ENCODE measurements at regions not wholly inside any gene's neighbourhood (a gene's known extent, or its start where the extent isn't known, plus 50 kb on each side); places are given as distances from the start of the nearest gene placed in this dataset.

- TF ChIP-seq CTCF (IDR thresholded peaks at IDR 0.05) (no peak), POLR2A (IDR thresholded peaks at IDR 0.05) (no peak)
Measured at GRCh38 chr11:115585361-115586024, 81.3 kb upstream of the CADM1 start.

GRCh38 chr11:115581871-115582639 lies 77.8 kb upstream of the CADM1 start:
- 66 to 74% methylated on average over 18 to 20 of the region's 20 CpGs for WGBS, 2 donors
- TF ChIP-seq CTCF (IDR thresholded peaks at IDR 0.05) (peak in 1 of 6 experiments; percentile 19), POLR2A (IDR thresholded peaks at IDR 0.05) (no peak)
- Histone ChIP-seq H3K4me1 (peaks cover 0 to 17% (median 0%) of the 10 kb centered on the region in 3 donors), H3K4me3 (no peak overlapping the region), H3K27ac (no peak overlapping the region), H3K27me3 (no peaks in the 10 kb centered on the region), H3K9me3 (peaks cover 0 to under 1% (median 0%) of the 10 kb centered on the region in 3 donors), H3K36me3 (no peaks in the 10 kb centered on the region)
- no peak for DNase-seq
- intact Hi-C loops (cut with DNase I): no loop called here

More at GRCh38 chr11:115585361-115586024, 81.3 kb upstream of the CADM1 start:
- Histone ChIP-seq H3K36me3 (no peaks in the 10 kb centered on the region), H3K27me3 (no peaks in the 10 kb centered on the region), H3K4me1 (peaks cover 0 to 17% (median 0%) of the 10 kb centered on the region in 3 donors), H3K9me3 (peaks cover 0 to 16% (median 0%) of the 10 kb centered on the region in 3 donors), H3K27ac (no peak overlapping the region), H3K4me3 (no peak overlapping the region)
- intact Hi-C loops (cut with DNase I): no loop called here
- WGBS, 2 donors: 74 to 91% methylated on average over 11 of the region's 11 CpGs
- no peak for DNase-seq

- Histone ChIP-seq H3K27ac (no peak overlapping the region), H3K36me3 (no peaks in the 10 kb centered on the region), H3K4me3 (no peak overlapping the region), H3K27me3 (no peaks in the 10 kb centered on the region), H3K4me1 (peaks cover 0 to 17% (median 0%) of the 10 kb centered on the region in 3 donors), H3K9me3 (no peaks in the 10 kb centered on the region)
- WGBS, 2 donors: 46 to 61% methylated on average over 6 to 7 of the region's 7 CpGs
- DNase-seq: no peak
- TF ChIP-seq POLR2A (IDR thresholded peaks at IDR 0.05): no peak
- intact Hi-C loops (cut with DNase I): no loop called here
Measured at GRCh38 chr11:115580927-115581680, 76.9 kb upstream of the CADM1 start.

GRCh38 chr11:115580416-115580815 lies 76.2 kb upstream of the CADM1 start:
- no peaks in the 10 kb centered on the region for H3K27me3 ChIP-seq
- H3K9me3 ChIP-seq: no peaks in the 10 kb centered on the region
- no peak overlapping the region for H3K27ac ChIP-seq
- H3K4me1 ChIP-seq: peaks cover 0 to 17% (median 0%) of the 10 kb centered on the region in 3 donors
- no peak for DNase-seq
- H3K4me3 ChIP-seq: no peak overlapping the region
- 86 to 92% methylated on average over 2 to 3 of the region's 4 CpGs for whole genome bisulfite sequencing, 2 donors
- TF ChIP-seq POLR2A (IDR thresholded peaks at IDR 0.05) (no peak), CTCF (IDR thresholded peaks at IDR 0.05) (no peak)
- H3K36me3 ChIP-seq: no peaks in the 10 kb centered on the region
- intact Hi-C loops (cut with DNase I): no loop called here

- Histone ChIP-seq H3K4me3 (no peak overlapping the region), H3K36me3 (no peaks in the 10 kb centered on the region), H3K4me1 (peaks cover 0 to 17% (median 0%) of the 10 kb centered on the region in 3 donors), H3K27me3 (no peaks in the 10 kb centered on the region), H3K27ac (no peak overlapping the region), H3K9me3 (no peaks in the 10 kb centered on the region)
- intact Hi-C loops (cut with DNase I): no loop called here
- WGBS, 2 donors: 57 to 97% methylated on average over 4 to 5 of the region's 5 CpGs
- no peak for TF ChIP-seq CTCF (IDR thresholded peaks at IDR 0.05)
- no peak for TF ChIP-seq POLR2A (IDR thresholded peaks at IDR 0.05)
- no peak for DNase-seq
Measured at GRCh38 chr11:115579181-115579825, 75.1 kb upstream of the CADM1 start.

All from esophagus squamous epithelium (tissue), 5 donors.